HL-60 (cell line): ENCODE measurements at regions not wholly inside any gene's neighbourhood (a gene's known extent, or its start where the extent isn't known, plus 50 kb on each side); places are given as distances from the start of the nearest gene placed in this dataset.

Source experiments
- DNase-seq, 2 experiments: peaks; one replicate each; pipeline ENCODE4 v3.0.0-alpha.2; 2010 to 2020; ENCODE audit warnings: low read depth in 1 of 2, low spot score in 1 of 2
- H3K27ac ChIP-seq: fragments of 250-450 bp; sonication (Bioruptor Pico); replicated peaks from 2 replicates; pipeline ENCODE4 v1.5.1; 2020; ENCODE audit warnings: mild to moderate bottlenecking, moderate library complexity
- H3K27me3 ChIP-seq: fragments of 250-450 bp; sonication (Bioruptor Pico); 2 replicates; pipeline ENCODE4 v1.5.1; 2021; ENCODE audit warnings: mild to moderate bottlenecking, moderate library complexity; ENCODE audit not compliant: insufficient read depth, poor library complexity, severe bottlenecking
- H3K4me3 ChIP-seq: replicated peaks from 2 replicates; pipeline ENCODE4 v1.5.1; 2011; ENCODE audit warnings: mild to moderate bottlenecking, control low read depth, low read length; ENCODE audit not compliant: insufficient read depth
- CTCF ChIP-seq: IDR thresholded peaks from one replicate; pipeline ENCODE4 v1.5.1; 2011; ENCODE audit warnings: low read length, control low read depth, inconsistent platforms; ENCODE audit not compliant: insufficient read depth
- GABPA ChIP-seq: IDR thresholded peaks from 2 replicates; pipeline ENCODE4 v1.6.1; 2012; ENCODE audit warnings: low read depth
- POLR2AphosphoS5 ChIP-seq: IDR thresholded peaks from 2 replicates; pipeline ENCODE4 v1.6.1; 2012; ENCODE audit warnings: low read depth
- REST ChIP-seq: IDR thresholded peaks from 2 replicates; pipeline ENCODE4 v1.6.1; 2012; ENCODE audit warnings: low read depth; ENCODE audit not compliant: insufficient replicate concordance
- SPI1 ChIP-seq: IDR thresholded peaks from 2 replicates; pipeline ENCODE4 v1.6.1; 2012; ENCODE audit warnings: low read depth, mild to moderate bottlenecking, borderline replicate concordance

GRCh38 chr11:128336203-128336602, 251.2 kb downstream of the ETS1 start:
- Histone ChIP-seq H3K27ac (no peak overlapping the region), H3K4me3 (no peak overlapping the region), H3K27me3 (peaks cover 4% of the 10 kb centered on the region)
- DNase-seq: no peak
- no peak for TF ChIP-seq SPI1
- TF ChIP-seq REST: no peak
- no peak for TF ChIP-seq GABPA
- TF ChIP-seq CTCF: no peak
- no peak for TF ChIP-seq POLR2AphosphoS5

GRCh38 chr11:128335729-128336128, 251.6 kb downstream of the ETS1 start:
- H3K27me3 ChIP-seq: peaks cover 4% of the 10 kb centered on the region
- no peak for DNase-seq
- TF ChIP-seq GABPA (no peak), SPI1 (no peak), CTCF (no peak), POLR2AphosphoS5 (no peak), REST (no peak)
- H3K4me3 ChIP-seq: no peak overlapping the region
- no peak overlapping the region for H3K27ac ChIP-seq

- H3K27me3 ChIP-seq: no peaks in the 10 kb centered on the region
- DNase-seq: no peak
- H3K4me3 ChIP-seq: no peak overlapping the region
- no peak overlapping the region for H3K27ac ChIP-seq
- TF ChIP-seq CTCF (no peak), GABPA (no peak), REST (no peak), SPI1 (no peak), POLR2AphosphoS5 (no peak)
Measured at GRCh38 chr11:128334311-128335044, 252.9 kb downstream of the ETS1 start.
